T-helper 1 cell treated with Interleukin-12 subunit alpha and Interleukin-12 subunit beta and Interleukin-4 antibody, amounts not matched to agents 30 μg/mL and 1 μg/mL, for 36 hours (primary cell): ENCODE measurements at regions not wholly inside any gene's neighbourhood (a gene's known extent, or its start where the extent isn't known, plus 50 kb on each side); places are given as distances from the start of the nearest gene placed in this dataset.

Experiments
- H3K27ac Mint-ChIP-seq: one replicate; pipeline ENCODE4 v1.8.0; 2021; ENCODE audit warnings: mild to moderate bottlenecking, mixed read lengths
- H3K27me3 Mint-ChIP-seq: one replicate; pipeline ENCODE4 v1.8.0; 2021; ENCODE audit warnings: low read depth, mixed read lengths
- H3K36me3 Mint-ChIP-seq: one replicate; pipeline ENCODE4 v1.8.0; 2021; ENCODE audit warnings: low read depth, mixed read lengths
- H3K4me1 Mint-ChIP-seq: one replicate; pipeline ENCODE4 v1.8.0; 2021; ENCODE audit warnings: low read depth, mixed read lengths
- H3K4me3 Mint-ChIP-seq: one replicate; pipeline ENCODE4 v1.8.0; 2021; ENCODE audit warnings: mild to moderate bottlenecking, moderate library complexity, mixed read lengths
- H3K9me3 Mint-ChIP-seq: one replicate; pipeline ENCODE4 v1.8.0; 2021; ENCODE audit warnings: mixed read lengths

DNA sequence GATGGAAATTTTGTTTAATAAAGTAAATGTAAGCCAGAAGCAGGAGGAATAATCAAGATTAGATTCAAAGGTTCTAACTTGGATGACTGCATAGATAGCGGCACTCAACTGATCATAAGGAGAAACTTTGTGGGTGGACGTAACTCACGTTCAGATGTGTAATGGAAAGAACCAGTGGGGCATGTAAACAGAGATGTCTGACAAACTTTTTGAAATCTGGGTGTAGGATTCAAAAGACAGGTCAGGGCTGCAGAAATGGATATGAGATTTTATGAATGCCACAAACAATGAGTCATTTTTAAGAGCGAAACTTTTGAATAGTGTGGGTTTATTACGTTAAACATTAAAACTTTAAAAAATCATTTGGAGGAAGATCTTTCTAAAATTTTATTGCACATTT, 375.6 kb downstream of the GBA3 start:
- no peak overlapping the region for H3K27ac Mint-ChIP-seq
- no peaks in the 10 kb centered on the region for H3K4me1 Mint-ChIP-seq
- H3K27me3 Mint-ChIP-seq, result no peaks in the 10 kb centered on the region
- no peaks in the 10 kb centered on the region for H3K36me3 Mint-ChIP-seq
- H3K4me3 Mint-ChIP-seq, result no peak overlapping the region
- H3K9me3 Mint-ChIP-seq, result no peaks in the 10 kb centered on the region

DNA sequence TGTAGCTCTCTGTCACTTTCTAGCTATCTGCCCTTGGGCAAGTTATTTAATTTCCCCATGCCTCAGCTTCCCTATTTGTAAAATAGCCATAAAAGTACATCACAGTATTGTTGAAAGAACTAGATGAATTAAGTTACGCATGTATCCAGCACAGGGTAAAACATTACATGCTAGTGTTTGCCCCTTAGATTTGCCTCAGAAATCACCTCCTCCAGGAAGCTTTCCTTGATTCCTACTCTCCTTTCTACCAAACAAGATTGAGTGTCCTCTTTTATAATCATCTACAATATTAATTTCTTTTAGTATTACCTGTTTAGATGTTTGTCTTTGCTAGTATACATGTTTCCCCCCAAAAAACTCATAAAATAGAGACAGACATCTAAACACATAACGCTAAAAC, 369.5 kb downstream of the GBA3 start:
- Mint-ChIP-seq H3K36me3 (no peaks in the 10 kb centered on the region), H3K9me3 (no peaks in the 10 kb centered on the region), H3K27me3 (no peaks in the 10 kb centered on the region), H3K4me1 (no peaks in the 10 kb centered on the region), H3K4me3 (no peak overlapping the region), H3K27ac (no peak overlapping the region)

DNA sequence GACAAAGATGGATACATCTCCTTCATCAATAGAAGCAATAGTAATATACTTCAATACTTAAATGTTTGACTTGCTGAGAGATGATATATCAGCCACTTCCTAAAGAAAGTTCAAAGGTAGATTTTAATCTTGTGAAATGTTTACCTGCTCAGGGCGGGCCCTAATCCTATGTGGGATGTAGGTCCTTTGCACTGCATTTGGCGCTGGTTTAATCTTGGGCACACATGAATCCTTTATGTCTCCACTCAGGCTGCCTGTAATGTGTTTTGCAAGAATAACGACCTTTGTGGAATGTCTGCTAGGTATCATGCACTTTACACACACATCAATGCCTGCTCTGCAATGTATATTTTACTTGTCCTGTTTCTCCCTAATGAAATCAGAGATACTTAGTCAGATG, 368.7 kb downstream of the GBA3 start:
- Mint-ChIP-seq H3K4me1 (no peaks in the 10 kb centered on the region), H3K9me3 (no peaks in the 10 kb centered on the region), H3K36me3 (no peaks in the 10 kb centered on the region), H3K27me3 (no peaks in the 10 kb centered on the region), H3K4me3 (no peak overlapping the region), H3K27ac (no peak overlapping the region)

- H3K4me1 Mint-ChIP-seq, result no peaks in the 10 kb centered on the region
- H3K36me3 Mint-ChIP-seq, result no peaks in the 10 kb centered on the region
- H3K4me3 Mint-ChIP-seq, result no peak overlapping the region
These were observed 368.0 kb downstream of the GBA3 start for GRCh38 chr4:23060776-23061175.

GRCh38 chr4:23058165-23058776, 365.5 kb downstream of the GBA3 start:
- Mint-ChIP-seq H3K27ac (no peak overlapping the region), H3K36me3 (no peaks in the 10 kb centered on the region), H3K9me3 (no peaks in the 10 kb centered on the region), H3K4me1 (no peaks in the 10 kb centered on the region), H3K4me3 (no peak overlapping the region), H3K27me3 (no peaks in the 10 kb centered on the region)

More at GRCh38 chr4:23060776-23061175, 368.0 kb downstream of the GBA3 start:
- H3K9me3 Mint-ChIP-seq, result no peaks in the 10 kb centered on the region
- H3K27me3 Mint-ChIP-seq, result no peaks in the 10 kb centered on the region
- no peak overlapping the region for H3K27ac Mint-ChIP-seq

DNA sequence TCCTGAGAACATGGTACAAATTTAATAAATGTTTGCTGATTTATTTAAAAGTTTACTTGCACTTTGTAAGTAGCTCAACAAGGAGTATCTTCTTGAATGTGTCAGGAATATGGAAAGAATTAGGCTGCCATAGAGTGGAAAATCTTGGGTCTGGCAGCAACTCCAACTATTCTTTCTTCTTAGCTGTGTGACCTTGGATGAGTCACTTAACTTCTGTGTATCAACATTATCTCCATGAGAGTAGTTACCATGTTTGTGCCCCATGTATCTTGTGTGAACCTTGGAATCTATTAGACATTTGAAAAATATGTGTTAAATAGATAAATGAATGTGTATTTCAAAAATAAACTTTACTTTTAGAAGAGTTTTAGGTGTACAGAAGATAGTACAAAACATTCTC, 348.8 kb downstream of the GBA3 start:
- Mint-ChIP-seq H3K9me3 (no peaks in the 10 kb centered on the region), H3K27ac (no peak overlapping the region), H3K36me3 (no peaks in the 10 kb centered on the region), H3K27me3 (no peaks in the 10 kb centered on the region), H3K4me3 (no peak overlapping the region), H3K4me1 (no peaks in the 10 kb centered on the region)

DNA sequence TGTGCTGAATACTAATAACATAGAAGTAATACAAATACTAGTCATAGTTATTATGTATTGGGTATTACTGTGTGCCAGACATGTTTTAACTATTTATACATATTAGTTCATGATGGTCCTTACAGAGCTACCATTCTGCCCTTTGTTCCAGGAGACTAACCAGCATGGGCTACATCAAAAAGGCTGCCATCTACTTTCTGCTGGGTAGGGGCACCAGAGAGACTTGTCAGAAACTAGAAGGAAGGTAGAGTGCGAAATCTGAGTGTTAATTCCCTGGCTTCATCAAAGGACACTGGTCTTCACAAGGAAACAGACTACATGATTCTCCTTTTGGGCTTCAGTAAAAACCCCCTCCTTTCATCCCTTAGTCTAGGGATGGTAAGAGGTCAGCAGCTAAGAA, 347.8 kb downstream of the GBA3 start:
- no peaks in the 10 kb centered on the region for H3K27me3 Mint-ChIP-seq
- no peaks in the 10 kb centered on the region for H3K36me3 Mint-ChIP-seq
- no peaks in the 10 kb centered on the region for H3K4me1 Mint-ChIP-seq
- no peaks in the 10 kb centered on the region for H3K9me3 Mint-ChIP-seq
- H3K27ac Mint-ChIP-seq, result no peak overlapping the region
- H3K4me3 Mint-ChIP-seq, result no peak overlapping the region

- Mint-ChIP-seq H3K4me1 (no peaks in the 10 kb centered on the region), H3K4me3 (no peak overlapping the region), H3K27ac (no peak overlapping the region), H3K9me3 (no peaks in the 10 kb centered on the region), H3K36me3 (no peaks in the 10 kb centered on the region), H3K27me3 (no peaks in the 10 kb centered on the region)
These were observed 347.1 kb downstream of the GBA3 start for GRCh38 chr4:23039818-23040217.

GRCh38 chr4:23038626-23039491, 346.1 kb downstream of the GBA3 start:
- no peaks in the 10 kb centered on the region for H3K36me3 Mint-ChIP-seq
- H3K4me1 Mint-ChIP-seq, result no peaks in the 10 kb centered on the region
- H3K27me3 Mint-ChIP-seq, result no peaks in the 10 kb centered on the region
- H3K27ac Mint-ChIP-seq, result no peak overlapping the region
- no peaks in the 10 kb centered on the region for H3K9me3 Mint-ChIP-seq
- H3K4me3 Mint-ChIP-seq, result no peak overlapping the region

DNA sequence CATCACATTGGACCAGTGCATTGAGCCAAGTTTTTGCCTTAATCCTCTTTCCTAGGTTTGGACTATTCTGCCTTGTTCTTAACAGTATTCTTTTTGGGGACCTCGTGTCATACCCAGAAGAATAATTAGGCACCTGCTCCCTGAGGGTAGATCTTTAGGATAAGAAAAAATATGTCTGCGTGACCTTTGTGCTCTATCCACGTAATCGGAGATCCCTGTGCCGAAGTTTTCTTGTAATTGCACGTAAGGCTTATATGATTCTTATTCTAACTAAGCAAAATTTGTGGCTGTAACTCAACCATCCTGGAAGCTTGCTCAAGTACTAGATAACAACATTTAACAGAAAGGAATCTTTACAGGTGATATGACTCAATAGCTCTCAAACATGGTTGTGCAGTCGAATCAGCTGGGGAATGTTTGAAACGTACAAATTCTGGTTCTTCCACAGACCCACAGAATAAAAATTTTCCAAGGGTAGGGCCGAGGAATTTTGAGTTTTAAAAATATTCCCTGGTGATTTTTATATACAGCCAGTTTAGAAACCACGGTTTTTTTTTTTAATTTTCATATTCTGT, 344.3 kb downstream of the GBA3 start:
- no peaks in the 10 kb centered on the region for H3K9me3 Mint-ChIP-seq
- no peaks in the 10 kb centered on the region for H3K36me3 Mint-ChIP-seq
- H3K4me1 Mint-ChIP-seq, result no peaks in the 10 kb centered on the region
- H3K27ac Mint-ChIP-seq, result no peak overlapping the region
- no peaks in the 10 kb centered on the region for H3K27me3 Mint-ChIP-seq
- no peak overlapping the region for H3K4me3 Mint-ChIP-seq

DNA sequence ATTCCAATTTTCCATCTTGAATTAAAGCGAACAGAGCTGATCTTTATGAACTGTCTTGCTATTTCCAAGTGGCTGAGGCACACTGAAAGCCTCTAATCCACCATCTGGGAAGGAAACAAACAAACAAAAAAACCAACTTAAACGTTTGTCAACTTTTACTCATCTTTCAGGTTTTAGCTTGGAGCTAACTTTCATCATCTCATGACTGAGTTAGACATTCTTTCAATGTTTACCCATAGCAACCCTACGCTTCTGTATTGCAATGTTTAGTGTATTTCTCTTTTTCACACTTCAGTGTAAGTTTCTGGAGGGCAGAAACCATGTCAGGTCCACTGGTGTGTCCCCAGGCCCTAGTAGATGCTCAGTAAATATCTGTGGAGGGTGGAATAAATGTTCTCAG, 343.8 kb downstream of the GBA3 start:
- H3K9me3 Mint-ChIP-seq, result no peaks in the 10 kb centered on the region
- no peaks in the 10 kb centered on the region for H3K36me3 Mint-ChIP-seq
- H3K4me3 Mint-ChIP-seq, result no peak overlapping the region
- H3K4me1 Mint-ChIP-seq, result no peaks in the 10 kb centered on the region
- no peaks in the 10 kb centered on the region for H3K27me3 Mint-ChIP-seq
- H3K27ac Mint-ChIP-seq, result no peak overlapping the region

DNA sequence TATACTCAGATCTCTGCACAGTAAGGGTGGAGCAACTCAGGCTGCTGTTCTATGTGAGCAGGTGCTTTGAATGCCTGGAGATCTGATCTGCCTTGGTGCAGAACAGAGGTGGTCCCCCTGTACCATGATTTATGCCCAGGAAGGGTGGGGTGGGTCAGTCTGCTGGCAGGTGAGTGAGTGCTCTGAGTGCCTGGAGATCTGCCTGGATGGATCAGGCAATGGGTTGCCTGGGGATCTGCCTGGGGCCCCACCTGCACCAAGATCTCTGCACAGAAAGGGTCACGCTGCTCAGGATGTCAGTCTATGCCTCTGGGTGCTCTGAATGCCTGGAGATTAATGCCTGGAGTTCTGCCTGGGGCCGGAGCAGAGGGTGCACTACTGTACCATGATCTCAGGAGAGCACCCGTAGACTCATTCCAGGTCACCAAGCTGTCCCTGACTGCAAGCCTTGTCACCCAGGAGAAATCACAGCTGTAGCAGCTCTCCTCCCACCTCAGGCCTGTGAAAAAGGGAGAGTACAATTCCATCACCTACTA, 342.9 kb downstream of the GBA3 start:
- no peak overlapping the region for H3K27ac Mint-ChIP-seq
- no peaks in the 10 kb centered on the region for H3K27me3 Mint-ChIP-seq
- no peak overlapping the region for H3K4me3 Mint-ChIP-seq
- no peaks in the 10 kb centered on the region for H3K9me3 Mint-ChIP-seq
- no peaks in the 10 kb centered on the region for H3K36me3 Mint-ChIP-seq
- H3K4me1 Mint-ChIP-seq, result no peaks in the 10 kb centered on the region

DNA sequence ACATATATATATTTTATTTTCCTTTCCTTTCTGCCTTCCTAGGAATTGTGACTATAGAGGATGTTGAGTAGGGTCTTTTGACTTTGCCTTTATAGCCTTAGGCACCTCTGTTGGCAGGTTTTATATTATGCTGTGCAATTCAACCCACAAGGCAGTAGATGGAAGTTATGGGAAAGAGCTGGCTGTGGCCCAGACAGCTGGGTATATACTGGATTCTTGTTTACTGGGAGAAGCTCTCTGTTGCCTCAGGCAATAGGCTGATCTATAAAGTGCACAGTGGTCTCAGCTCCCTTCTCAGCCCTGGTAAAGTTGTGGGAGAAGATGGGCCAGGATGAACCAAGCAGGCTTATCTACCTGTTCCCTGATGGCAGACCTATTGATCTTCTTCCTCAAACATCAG, 342.0 kb downstream of the GBA3 start:
- Mint-ChIP-seq H3K36me3 (no peaks in the 10 kb centered on the region), H3K4me1 (no peaks in the 10 kb centered on the region), H3K27me3 (no peaks in the 10 kb centered on the region), H3K9me3 (no peaks in the 10 kb centered on the region), H3K4me3 (no peak overlapping the region), H3K27ac (no peak overlapping the region)

DNA sequence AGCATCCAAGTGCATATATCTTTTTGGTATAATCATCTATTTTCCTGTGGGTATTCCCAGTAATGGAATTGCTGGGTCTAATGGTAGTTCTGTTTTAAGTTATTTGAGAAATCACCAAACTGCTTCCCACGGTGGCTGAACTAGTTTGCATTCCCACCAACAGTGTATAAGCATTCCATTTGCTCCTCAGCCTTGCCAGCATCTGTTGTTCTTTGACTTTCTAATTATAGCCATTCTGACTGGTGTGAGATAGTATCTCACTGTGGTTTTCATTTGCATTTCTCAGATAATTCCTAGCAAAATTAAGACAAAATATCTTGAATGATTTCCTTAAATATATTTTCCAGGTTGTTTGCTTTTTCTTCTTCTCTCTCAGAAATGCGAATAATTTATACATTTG, 341.1 kb downstream of the GBA3 start:
- no peaks in the 10 kb centered on the region for H3K27me3 Mint-ChIP-seq
- no peaks in the 10 kb centered on the region for H3K9me3 Mint-ChIP-seq
- no peaks in the 10 kb centered on the region for H3K4me1 Mint-ChIP-seq
- H3K4me3 Mint-ChIP-seq, result no peak overlapping the region
- H3K27ac Mint-ChIP-seq, result no peak overlapping the region
- H3K36me3 Mint-ChIP-seq, result no peaks in the 10 kb centered on the region

DNA sequence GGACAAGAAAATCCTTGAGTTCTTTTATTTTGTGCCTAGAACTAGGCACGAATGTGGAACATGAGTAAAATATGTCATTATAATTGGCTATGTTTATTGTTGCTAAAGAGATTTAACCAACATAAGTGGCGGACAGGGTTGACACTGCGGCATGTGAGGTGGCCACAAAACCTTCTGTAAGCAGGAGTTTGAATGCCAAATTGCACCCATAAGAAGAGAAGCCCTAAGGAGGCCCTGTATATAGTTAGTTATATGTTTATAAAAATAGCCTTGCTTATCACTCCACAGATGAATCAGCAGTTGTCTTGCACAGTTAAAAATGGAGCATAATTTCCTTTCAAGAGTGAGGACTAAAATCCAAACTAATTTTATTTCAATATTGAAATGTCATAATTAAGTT, 336.1 kb downstream of the GBA3 start:
- Mint-ChIP-seq H3K27ac (no peak overlapping the region), H3K9me3 (no peaks in the 10 kb centered on the region), H3K4me1 (no peaks in the 10 kb centered on the region), H3K27me3 (no peaks in the 10 kb centered on the region), H3K36me3 (no peaks in the 10 kb centered on the region), H3K4me3 (no peak overlapping the region)
